Heart left ventricle (tissue), 16 donors: ENCODE measurements at regions not wholly inside any gene's neighbourhood (a gene's known extent, or its start where the extent isn't known, plus 50 kb on each side); places are given as distances from the start of the nearest gene placed in this dataset.
"Not testable (repeated sequence)": the region's sequence is repeated elsewhere in the genome, so short reads cannot be mapped to it uniquely, and the experiment has no call there.

Experiments
- ATAC-seq, 4 donors: fragments of 200-7000 bp; cut with Tn5 transposase; one replicate each; pipeline ENCODE4 v1.9.1; 2020 to 2022; ENCODE audit warnings: moderate library complexity in 4 of 4, mild to moderate bottlenecking in 3 of 4, moderate number of reproducible peaks in 1 of 4
- DNase-seq, 5 donors: peaks; one replicate each; pipeline ENCODE4 v3.0.0-alpha.2; 2020
- H3K27ac ChIP-seq, 12 donors: fragments of 200-600 bp; sonication (generic) in 4 of 12; one replicate each; pipeline versions ENCODE4 v1.5.0 to v1.8.0; 2016 to 2022; ENCODE audit warnings: mild to moderate bottlenecking in 2 of 12
- H3K27me3 ChIP-seq, 9 donors: fragments of 200-600 bp; sonication (generic) in 2 of 9; one replicate each; pipeline versions ENCODE4 v1.5.1 to v1.8.0; 2016 to 2022; ENCODE audit warnings: mild to moderate bottlenecking in 3 of 9
- H3K36me3 ChIP-seq, 9 donors: fragments of 200-600 bp; sonication (generic) in 2 of 9; one replicate each; pipeline versions ENCODE4 v1.5.0 to v1.8.0; 2018 to 2022; ENCODE audit warnings: mild to moderate bottlenecking in 2 of 9
- H3K4me1 ChIP-seq, 12 donors: fragments of 200-600 bp; sonication (generic) in 4 of 12; one replicate each; pipeline versions ENCODE4 v1.5.0 to v1.8.0; 2016 to 2022; ENCODE audit warnings: mild to moderate bottlenecking in 3 of 12
- H3K4me3 ChIP-seq, 12 donors: fragments of 200-600 bp; sonication (generic) in 4 of 12; one replicate each; pipeline versions ENCODE4 v1.5.0 to v1.8.0; 2017 to 2022; ENCODE audit warnings: mild to moderate bottlenecking in 9 of 12, moderate library complexity in 4 of 12
- H3K9me3 ChIP-seq, 12 donors: fragments of 200-600 bp; sonication (generic) in 4 of 12; one replicate each; pipeline versions ENCODE4 v1.5.0 to v1.8.0; 2016 to 2022; ENCODE audit warnings: mild to moderate bottlenecking in 1 of 12
- CTCF ChIP-seq, 12 donors: fragments of 200-600 bp; sonication (generic) in 4 of 12; IDR thresholded peaks; one replicate each; pipeline versions ENCODE4 v1.5.0 to v1.8.0; 2018 to 2022; ENCODE audit warnings: antibody characterized with exemption in 12 of 12, mild to moderate bottlenecking in 5 of 12
- POLR2A ChIP-seq, 2 donors: fragments of 450-650 bp; IDR thresholded peaks; one replicate each; pipeline ENCODE4 v1.6.1; 2017; ENCODE audit warnings: antibody characterized with exemption in 2 of 2, mild to moderate bottlenecking in 2 of 2, moderate library complexity in 2 of 2
- WGBS, 4 donors: extraction: QIAGEN DNeasy Blood & Tissue Kit in 2 of 4; methylation state at CpG; one replicate each; pipeline versions ENCODE4 v1.1.5 to v1.1.7; 2013 to 2018; 5-methylcytosine and 5-hydroxymethylcytosine counted together
- intact Hi-C, 10 donors: fragments of 100-400 bp; cut with DNase I; formaldehyde crosslinking; loops; one replicate each; pipeline versions ENCODE4 v1.11.1 to v1.14.2; 2022
- donor health status: ischemic (EF 13 %, LVEDD 7.1; RV severe dilation, severe dysfunction).
- donor health status: healthy with polysubstance abuse.
- donor health status: DM: no; HTN: yes; CAD: no.
- donor health status: DM: no; HTN: no; CAD: no.
- donor health status: ischemic (EF 25% LVEDD 6.9; RV normal size, moderate dysfunction).
- donor health status: ischemic (EF 25% LVEDD 5.7; RV mildly dilated, moderate dysfunction).
- donor health status: healthy.
- donor health status: DM: yes; HTN: yes; CAD: no.
- donor health status: ischemic (EF 35%, LVEDD 5.7; RV mildly dilated, moderate dysfunction).
- donor health status: nonischemic (EF 11% LVEDD 7.7; RV severe dilation, severe dysfunction).
- donor health status: DM: yes; HTN: yes; CAD: no.
- donor health status: PGD.
- donor health status: ischemic (EF 29% LVEDD 5.4; RV normal size, mild dysfunction).
- donor health status: nonischemic (EF 23%, LVEDD 6.1; RV moderate dilation, normal function).

GRCh38 chr14:30271811-30272323, 287.1 kb upstream of the G2E3 start:
- H3K9me3 ChIP-seq = no peaks in the 10 kb centered on the region
- H3K4me1 ChIP-seq = peaks cover 0 to 5% (median 0%) of the 10 kb centered on the region in 12 donors
- no peak for DNase-seq
- no peak overlapping the region for H3K27ac ChIP-seq
- intact Hi-C loops = no loop called here
- TF ChIP-seq CTCF (IDR thresholded peaks at IDR 0.05) = no peak
- no peak for TF ChIP-seq POLR2A (IDR thresholded peaks at IDR 0.05)
- H3K36me3 ChIP-seq = no peaks in the 10 kb centered on the region
- ATAC-seq = no peak
- WGBS, 4 donors = 81 to 88% (median 83%) methylated on average over 6 of the region's 6 CpGs
- peaks cover 0 to 9% (median 0%) of the 10 kb centered on the region in 9 donors for H3K27me3 ChIP-seq
- no peak overlapping the region for H3K4me3 ChIP-seq

DNA sequence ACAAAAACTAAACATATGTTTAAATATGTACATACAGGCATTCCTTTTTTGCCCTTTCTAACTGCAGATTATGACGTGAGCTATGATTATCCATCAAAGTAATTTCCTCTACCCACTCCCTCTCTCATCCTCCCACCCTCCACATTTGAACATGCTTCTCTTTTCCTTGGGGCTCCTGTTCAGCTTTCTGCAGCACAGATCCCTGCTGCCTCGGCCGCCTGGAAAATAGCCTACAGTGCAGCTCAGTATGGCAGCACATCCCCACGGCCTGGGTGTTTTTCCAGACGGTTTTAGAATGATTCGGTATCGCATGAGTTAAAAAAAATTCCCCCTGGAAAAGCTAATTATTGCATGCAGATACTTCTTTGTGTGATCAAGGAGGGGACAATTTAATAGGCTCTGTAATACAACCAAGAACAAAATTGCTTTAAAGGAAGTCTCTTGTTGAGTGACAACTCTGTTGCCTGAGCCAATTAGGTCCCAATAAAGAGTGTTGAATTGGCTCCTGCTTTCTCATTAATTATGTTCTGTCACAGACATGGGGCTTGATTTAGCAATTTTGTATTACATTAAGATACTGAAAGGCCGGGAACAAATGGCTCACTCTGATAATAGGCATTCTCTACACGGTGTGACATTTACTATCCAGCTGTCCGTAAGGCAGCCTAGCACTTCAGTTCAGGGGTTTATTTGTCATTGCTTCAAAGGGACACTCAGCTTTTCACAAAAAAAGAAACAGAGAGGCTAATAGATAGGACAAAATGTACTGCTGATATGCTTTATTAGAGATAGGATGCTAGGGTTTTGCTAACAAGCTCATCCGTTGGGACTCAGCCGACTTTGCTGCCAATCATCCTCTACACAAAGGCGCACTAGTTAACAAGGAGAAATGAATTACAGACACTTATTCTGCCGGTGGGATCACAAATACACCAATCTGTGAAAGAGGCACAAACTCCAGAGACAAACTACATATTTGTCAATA, 285.8 kb upstream of the G2E3 start:
- WGBS, 4 donors = 52 to 60% (median 58%) methylated on average over 14 of the region's 14 CpGs
- Histone ChIP-seq H3K9me3 (no peaks in the 10 kb centered on the region), H3K27me3 (peaks cover 0 to 9% (median 0%) of the 10 kb centered on the region in 9 donors), H3K36me3 (no peaks in the 10 kb centered on the region), H3K4me3 (no peak overlapping the region), H3K27ac (no peak overlapping the region), H3K4me1 (peaks cover 0 to 5% (median 0%) of the 10 kb centered on the region in 12 donors)
- intact Hi-C loops = no loop called here
- DNase-seq = no peak
- TF ChIP-seq CTCF (IDR thresholded peaks at IDR 0.05) (no peak), POLR2A (IDR thresholded peaks at IDR 0.05) (no peak)
- no peak for ATAC-seq

DNA sequence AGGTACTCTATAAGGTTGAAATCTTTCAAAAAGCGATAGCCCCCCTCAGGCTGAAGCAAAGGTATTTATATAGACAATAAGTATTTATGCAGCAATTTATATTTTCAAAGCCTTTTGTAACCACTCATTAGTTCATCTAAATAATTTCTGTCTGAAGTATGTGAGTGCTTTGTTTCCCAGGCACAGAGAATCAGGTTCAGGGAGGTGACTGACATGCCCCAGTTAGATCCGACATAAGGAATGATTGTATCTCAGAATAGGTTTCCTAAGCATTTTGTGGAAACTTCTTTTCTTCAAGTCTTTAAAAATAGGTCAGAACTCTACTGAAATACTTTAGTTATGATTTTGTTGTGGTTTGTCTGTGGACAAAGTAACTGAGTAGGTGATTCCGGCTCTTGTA, 283.4 kb upstream of the G2E3 start:
- no peak for DNase-seq
- TF ChIP-seq POLR2A (IDR thresholded peaks at IDR 0.05) (no peak), CTCF (IDR thresholded peaks at IDR 0.05) (no peak)
- H3K9me3 ChIP-seq = peaks cover 0 to 6% (median 0%) of the 10 kb centered on the region in 12 donors
- intact Hi-C loops = no loop called here
- no peak overlapping the region for H3K4me3 ChIP-seq
- H3K27ac ChIP-seq = no peak overlapping the region
- ATAC-seq = no peak
- WGBS, 4 donors = 90 to 92% (median 91%) methylated on average over 3 of the region's 3 CpGs
- peaks cover 0 to 4% (median 0%) of the 10 kb centered on the region in 9 donors for H3K27me3 ChIP-seq
- H3K4me1 ChIP-seq = peaks cover 0 to 1% (median 0%) of the 10 kb centered on the region in 12 donors
- no peaks in the 10 kb centered on the region for H3K36me3 ChIP-seq

DNA sequence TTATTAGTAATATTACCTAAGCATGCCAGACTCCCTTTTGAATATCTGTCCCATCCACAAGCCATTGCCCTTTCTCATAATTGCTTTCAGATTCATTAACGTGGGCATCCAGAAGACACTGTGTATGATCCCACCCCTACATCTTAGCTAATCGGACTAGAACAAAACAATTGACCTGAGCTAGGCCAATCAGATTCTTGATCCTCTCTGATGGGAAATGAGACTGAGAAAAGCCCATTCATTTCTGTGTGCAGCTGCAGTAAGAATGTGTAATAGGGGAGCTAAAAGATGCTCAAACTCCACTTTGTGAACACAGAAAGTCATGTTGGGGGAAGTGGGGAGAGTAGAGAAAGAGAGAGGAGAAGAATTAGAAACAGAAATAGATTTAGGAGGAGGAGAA, 281.7 kb upstream of the G2E3 start:
- no peak for ATAC-seq
- peaks cover 0 to 4% (median 0%) of the 10 kb centered on the region in 9 donors for H3K27me3 ChIP-seq
- no peak overlapping the region for H3K27ac ChIP-seq
- no peak overlapping the region for H3K4me3 ChIP-seq
- TF ChIP-seq CTCF (IDR thresholded peaks at IDR 0.05) = no peak
- no peak for TF ChIP-seq POLR2A (IDR thresholded peaks at IDR 0.05)
- H3K9me3 ChIP-seq = peaks cover 0 to 6% (median 0%) of the 10 kb centered on the region in 12 donors
- 71 to 82% (median 78%) methylated on average over 2 of the region's 2 CpGs for WGBS, 4 donors
- no peak for DNase-seq
- H3K4me1 ChIP-seq = no peaks in the 10 kb centered on the region
- intact Hi-C loops = no loop called here
- no peaks in the 10 kb centered on the region for H3K36me3 ChIP-seq

GRCh38 chr14:30278856-30279255, 280.1 kb upstream of the G2E3 start:
- intact Hi-C loops = not testable (repeated sequence)
- 85 to 93% (median 89%) methylated on average over 2 of the region's 2 CpGs for WGBS, 4 donors

More at GRCh38 chr14:30278856-30279255, 280.1 kb upstream of the G2E3 start:
- H3K27me3 ChIP-seq, H3K27ac ChIP-seq, H3K36me3 ChIP-seq, H3K4me3 ChIP-seq, H3K9me3 ChIP-seq, DNase-seq, ATAC-seq, H3K4me1 ChIP-seq: not testable (repeated sequence)
